ENCODE measurements at regions not wholly inside any gene's neighbourhood (a gene's known extent, or its start where the extent isn't known, plus 50 kb on each side); places are given as distances from the start of the nearest gene placed in this dataset.

DNA sequence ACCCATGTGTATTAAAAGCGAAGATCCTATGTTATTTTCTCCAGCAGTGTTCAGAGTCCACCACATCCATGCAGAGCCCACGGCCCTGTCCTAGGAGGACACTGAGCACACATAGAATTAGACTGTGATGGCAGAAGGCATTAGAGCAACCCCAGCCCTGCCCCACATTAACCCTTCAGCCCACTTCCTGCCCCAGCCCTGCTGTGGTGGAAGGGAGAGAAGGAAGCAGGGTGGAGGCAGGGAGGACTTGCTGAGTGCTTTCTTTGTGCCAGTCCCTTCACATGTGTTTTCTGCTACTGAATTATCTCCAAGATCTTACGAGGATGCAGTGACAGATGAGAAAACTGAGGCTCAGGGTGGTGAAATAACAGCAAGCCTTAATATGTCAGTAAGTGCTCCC lies 339.0 kb downstream of the SMAD2 start (continued):
- TF ChIP-seq, protein P1, sequence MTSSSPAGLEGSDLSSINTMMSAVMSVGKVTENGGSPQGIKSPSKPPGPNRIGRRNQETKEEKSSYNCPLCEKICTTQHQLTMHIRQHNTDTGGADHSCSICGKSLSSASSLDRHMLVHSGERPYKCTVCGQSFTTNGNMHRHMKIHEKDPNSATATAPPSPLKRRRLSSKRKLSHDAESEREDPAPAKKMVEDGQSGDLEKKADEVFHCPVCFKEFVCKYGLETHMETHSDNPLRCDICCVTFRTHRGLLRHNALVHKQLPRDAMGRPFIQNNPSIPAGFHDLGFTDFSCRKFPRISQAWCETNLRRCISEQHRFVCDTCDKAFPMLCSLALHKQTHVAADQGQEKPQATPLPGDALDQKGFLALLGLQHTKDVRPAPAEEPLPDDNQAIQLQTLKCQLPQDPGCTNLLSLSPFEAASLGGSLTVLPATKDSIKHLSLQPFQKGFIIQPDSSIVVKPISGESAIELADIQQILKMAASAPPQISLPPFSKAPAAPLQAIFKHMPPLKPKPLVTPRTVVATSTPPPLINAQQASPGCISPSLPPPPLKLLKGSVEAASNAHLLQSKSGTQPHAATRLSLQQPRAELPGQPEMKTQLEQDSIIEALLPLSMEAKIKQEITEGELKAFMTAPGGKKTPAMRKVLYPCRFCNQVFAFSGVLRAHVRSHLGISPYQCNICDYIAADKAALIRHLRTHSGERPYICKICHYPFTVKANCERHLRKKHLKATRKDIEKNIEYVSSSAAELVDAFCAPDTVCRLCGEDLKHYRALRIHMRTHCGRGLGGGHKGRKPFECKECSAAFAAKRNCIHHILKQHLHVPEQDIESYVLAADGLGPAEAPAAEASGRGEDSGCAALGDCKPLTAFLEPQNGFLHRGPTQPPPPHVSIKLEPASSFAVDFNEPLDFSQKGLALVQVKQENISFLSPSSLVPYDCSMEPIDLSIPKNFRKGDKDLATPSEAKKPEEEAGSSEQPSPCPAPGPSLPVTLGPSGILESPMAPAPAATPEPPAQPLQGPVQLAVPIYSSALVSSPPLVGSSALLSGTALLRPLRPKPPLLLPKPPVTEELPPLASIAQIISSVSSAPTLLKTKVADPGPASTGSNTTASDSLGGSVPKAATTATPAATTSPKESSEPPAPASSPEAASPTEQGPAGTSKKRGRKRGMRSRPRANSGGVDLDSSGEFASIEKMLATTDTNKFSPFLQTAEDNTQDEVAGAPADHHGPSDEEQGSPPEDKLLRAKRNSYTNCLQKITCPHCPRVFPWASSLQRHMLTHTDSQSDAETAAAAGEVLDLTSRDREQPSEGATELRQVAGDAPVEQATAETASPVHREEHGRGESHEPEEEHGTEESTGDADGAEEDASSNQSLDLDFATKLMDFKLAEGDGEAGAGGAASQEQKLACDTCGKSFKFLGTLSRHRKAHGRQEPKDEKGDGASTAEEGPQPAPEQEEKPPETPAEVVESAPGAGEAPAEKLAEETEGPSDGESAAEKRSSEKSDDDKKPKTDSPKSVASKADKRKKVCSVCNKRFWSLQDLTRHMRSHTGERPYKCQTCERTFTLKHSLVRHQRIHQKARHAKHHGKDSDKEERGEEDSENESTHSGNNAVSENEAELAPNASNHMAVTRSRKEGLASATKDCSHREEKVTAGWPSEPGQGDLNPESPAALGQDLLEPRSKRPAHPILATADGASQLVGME (CRISPR knock-in tag; IDR thresholded peaks at IDR 0.05): no peak
- TF ChIP-seq, protein P2, sequence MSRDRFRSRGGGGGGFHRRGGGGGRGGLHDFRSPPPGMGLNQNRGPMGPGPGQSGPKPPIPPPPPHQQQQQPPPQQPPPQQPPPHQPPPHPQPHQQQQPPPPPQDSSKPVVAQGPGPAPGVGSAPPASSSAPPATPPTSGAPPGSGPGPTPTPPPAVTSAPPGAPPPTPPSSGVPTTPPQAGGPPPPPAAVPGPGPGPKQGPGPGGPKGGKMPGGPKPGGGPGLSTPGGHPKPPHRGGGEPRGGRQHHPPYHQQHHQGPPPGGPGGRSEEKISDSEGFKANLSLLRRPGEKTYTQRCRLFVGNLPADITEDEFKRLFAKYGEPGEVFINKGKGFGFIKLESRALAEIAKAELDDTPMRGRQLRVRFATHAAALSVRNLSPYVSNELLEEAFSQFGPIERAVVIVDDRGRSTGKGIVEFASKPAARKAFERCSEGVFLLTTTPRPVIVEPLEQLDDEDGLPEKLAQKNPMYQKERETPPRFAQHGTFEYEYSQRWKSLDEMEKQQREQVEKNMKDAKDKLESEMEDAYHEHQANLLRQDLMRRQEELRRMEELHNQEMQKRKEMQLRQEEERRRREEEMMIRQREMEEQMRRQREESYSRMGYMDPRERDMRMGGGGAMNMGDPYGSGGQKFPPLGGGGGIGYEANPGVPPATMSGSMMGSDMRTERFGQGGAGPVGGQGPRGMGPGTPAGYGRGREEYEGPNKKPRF (IDR thresholded peaks at IDR 0.05; ENCODE audit: low read depth, low read length): no peak
- TF ChIP-seq, protein P3, sequence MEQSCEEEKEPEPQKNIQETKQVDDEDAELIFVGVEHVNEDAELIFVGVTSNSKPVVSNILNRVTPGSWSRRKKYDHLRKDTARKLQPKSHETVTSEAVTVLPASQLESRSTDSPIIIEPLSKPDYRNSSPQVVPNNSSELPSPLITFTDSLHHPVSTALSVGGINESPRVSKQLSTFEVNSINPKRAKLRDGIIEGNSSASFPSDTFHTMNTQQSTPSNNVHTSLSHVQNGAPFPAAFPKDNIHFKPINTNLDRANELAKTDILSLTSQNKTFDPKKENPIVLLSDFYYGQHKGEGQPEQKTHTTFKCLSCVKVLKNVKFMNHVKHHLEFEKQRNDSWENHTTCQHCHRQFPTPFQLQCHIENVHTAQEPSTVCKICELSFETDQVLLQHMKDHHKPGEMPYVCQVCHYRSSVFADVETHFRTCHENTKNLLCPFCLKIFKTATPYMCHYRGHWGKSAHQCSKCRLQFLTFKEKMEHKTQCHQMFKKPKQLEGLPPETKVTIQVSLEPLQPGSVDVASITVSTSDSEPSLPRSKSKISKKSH (CRISPR knock-in tag; IDR thresholded peaks at IDR 0.05): no peak
- TF ChIP-seq PRPF4 (IDR thresholded peaks at IDR 0.05; ENCODE audit: insufficient read depth, low read depth, low read length, poor library complexity, severe bottlenecking): no peak
- no peak for TF ChIP-seq RUNX1 (IDR thresholded peaks at IDR 0.05; ENCODE audit: low read depth)
- no peak for TF ChIP-seq ZNF589 (CRISPR knock-in tag; IDR thresholded peaks at IDR 0.05; ENCODE audit: low read depth)

Data from K562 (cell line).